ENCODE measurements at regions not wholly inside any gene's neighbourhood (a gene's known extent, or its start where the extent isn't known, plus 50 kb on each side); places are given as distances from the start of the nearest gene placed in this dataset.
"Not testable (repeated sequence)": the region's sequence is repeated elsewhere in the genome, so short reads cannot be mapped to it uniquely, and the experiment has no call there.

DNA sequence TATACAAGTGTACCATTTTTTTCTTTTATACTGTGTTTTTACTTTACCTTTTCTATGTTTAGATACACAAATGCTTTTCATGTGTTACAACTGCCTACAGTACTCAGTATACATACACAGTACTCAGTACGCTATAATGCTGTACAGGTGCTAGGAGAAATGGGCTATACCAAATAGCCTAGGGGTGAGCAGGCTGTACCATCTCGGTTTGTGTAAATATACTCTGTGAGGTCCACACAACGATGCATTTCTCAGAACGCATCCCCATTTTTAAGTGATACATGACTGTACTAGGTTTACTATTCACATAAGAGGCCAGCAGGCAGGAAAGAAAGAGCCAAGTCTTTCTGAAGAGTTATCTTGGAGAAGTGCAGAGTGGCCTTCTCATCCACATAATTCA lies 426.4 kb upstream of the MTPN start:
- no peak for DNase-seq

DNA sequence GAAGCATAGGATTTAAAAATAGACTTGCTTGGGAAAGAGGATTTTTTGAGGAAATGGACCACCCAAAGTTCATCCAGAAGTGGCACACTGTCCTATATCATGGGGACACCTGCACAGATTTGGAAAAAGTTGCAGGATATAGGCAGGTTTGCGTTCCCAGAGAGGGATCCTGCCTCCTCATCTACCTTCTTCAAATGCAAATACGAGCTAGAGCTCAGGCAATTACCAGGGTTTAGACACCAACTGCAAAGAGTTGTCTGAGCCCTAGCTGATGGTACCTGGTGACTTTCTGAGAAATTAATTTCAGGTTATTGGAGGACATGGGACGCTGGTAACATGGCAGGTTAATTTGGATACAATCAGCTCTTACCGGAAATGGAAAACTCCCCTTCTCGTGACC lies 423.7 kb upstream of the MTPN start:
- DNase-seq: no peak

DNA sequence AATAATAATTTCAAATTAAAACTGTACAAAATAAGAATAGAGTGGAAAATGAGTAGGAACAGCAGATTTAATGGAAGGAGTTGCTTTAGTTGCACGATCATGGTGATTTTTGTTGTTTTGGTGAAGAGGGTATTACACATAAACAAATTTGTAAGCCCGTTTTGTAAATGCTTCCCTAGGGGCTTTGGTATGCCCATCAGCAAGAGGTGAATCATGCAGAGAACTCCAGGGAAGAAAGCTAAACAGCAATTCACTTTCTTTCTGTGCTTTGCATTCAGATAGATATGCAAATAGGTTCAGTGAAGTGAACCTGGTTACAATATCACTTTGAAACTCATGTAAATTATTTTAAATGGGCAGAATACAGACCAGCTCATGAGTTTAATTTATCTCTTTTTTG lies 422.2 kb upstream of the MTPN start:
- no peak for DNase-seq

DNA sequence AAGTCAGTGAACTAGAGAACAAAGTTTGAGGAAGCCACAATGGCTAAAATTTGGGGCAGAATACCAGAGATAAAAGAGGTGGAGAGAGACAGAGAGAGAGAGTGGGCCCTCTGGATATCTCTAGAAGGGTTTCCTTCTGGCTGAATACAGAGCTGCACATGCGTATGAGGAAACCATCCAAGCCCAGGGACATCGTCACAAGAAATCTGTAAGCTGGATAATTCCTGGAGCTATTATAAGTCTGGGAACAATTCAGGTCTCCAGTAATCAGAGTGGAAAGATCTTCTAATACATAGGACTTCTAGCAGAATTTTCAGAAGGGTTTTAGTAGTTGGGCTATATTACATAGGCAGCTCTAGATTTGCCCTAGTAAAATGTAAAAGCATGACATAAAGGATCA lies 415.7 kb upstream of the MTPN start:
- no peak for DNase-seq

DNA sequence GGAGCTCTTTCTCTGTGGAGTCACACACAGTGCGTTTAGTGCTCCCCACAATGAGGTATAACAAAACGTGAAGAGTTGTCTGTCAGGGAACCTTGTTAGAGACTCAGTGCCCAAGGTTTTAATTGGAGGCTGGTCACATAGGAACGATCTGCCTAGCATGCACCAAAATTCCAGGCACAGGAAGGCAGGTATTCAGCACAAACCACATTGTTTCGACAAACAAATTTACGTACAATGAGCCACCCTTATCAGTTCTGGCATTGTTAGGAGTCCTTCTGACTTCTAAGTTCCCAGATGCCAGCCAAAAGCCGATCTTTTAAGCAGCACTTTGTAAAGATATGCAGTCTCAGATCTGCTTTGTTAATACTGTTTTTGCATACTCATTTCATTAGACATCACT lies 414.2 kb upstream of the MTPN start:
- no peak for DNase-seq

DNA sequence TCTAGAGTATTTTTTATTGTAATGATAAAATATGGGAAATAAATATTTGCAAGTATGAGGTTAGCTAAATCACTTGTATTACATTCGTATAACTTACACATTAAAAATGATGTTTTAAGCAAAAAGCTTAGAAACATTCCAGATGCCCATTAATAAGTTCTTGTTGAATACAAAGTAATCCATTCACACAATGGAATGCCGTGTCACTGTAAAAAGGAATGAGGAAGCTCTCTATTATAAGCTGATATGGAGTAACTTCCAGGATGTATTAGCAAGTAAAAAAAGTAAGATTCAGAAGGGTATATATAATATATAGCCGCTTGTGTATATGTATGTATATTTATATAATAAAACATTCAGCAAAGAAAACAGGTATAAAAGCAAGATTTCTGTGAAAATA lies 412.8 kb upstream of the MTPN start:
- no peak for DNase-seq

DNA sequence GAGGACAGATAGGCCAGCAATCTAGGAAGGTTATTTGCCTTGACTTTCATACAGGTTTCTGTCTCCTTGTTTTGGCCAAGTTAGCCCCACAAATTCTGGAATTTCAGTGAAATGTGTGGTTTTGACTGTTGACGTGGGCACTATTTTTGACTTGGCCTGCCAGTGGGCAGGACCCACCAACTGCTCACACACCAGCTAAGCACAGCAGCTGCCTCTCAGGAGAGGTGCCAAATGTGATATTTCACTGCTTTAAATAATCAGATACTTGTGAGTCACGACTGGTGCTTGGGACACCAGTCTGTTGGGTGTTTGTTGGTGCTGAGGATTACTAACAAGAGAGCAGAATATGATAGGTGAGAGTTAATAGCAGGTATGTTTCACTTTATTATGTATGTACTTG lies 409.7 kb upstream of the MTPN start:
- no peak for DNase-seq

DNA sequence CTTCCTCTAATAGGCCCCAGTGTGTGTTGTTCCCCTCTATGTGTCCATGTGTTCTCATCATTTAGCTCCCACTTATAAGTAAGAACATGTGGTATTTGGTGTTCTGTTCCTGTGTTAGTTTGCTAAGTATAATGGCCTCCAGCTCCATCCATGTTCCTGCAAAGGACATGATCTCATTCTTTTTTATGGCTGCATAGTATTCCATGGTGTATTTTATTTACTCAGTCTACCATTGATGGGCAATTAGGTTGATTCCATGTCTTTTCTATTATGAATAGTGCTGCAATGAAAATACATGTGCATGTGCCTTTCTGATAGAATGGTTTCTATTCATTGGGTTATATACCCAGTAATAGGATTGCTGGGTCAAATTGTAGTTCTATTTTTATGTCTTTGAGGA lies 394.2 kb upstream of the MTPN start:
- not testable (repeated sequence) for DNase-seq

DNA sequence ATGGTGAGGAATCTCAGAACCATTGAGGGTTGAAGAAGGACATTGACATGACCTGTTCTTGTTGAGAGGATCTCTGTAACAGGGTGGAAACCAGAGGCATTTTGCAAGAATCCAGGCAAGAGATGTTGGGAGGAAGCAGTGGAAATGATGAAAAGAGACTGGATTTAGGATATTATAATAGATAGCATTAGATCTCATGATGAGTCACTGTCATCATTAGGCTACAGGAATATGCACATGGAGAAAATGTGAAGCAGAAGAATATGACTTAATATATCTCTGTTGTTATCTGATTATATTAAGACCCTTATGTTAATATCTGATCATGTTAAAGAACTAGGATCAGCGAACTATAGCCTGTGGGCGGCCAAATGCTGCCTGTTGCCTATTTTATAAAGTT lies 393.0 kb upstream of the MTPN start:
- DNase-seq: no peak

DNA sequence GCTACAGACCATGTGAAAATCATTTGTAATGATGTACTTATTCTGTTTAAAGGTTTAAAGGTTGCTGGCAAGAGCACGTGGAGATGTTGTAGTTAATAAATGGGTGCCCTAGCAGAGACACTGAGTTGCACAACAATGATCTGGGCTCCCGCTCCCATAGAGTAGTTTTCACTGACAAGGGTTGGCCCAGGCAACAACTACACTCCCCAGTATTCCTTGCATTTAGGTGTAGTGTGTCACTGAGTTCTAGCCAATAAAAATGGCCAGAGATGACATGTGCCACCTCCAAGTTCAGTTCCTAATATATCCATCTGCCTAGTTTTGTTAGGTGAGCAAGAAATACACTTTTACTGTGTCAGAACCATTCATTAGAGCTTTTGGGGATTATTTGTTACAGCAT lies 392.1 kb upstream of the MTPN start:
- no peak for DNase-seq

DNA sequence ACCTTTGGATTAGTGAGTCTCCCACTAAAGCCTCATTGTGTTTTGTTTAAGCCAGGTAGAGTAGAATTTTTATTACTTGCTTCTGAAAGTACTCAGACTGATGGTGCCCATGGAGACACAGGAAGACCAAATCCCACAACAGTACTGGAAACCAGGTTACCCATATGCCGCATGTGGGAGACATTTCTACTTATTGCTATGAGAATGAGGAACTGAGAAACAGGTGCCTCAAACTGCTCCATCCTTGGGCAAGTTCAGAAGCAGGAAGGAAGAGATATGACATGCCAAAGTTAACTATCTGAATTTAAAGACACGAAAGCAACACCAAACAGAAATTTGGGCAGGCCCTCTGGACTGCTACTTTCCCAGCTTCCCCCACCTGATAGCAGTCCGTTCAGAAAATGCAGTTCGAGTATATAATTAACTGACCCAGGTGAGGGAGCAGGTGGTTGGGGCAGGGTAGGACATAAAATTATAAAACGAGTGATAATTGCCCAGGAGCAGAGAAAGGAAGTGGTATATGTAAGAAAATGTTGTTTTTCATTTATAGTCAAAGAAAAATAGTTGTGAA lies 382.3 kb upstream of the MTPN start:
- no peak for DNase-seq

DNA sequence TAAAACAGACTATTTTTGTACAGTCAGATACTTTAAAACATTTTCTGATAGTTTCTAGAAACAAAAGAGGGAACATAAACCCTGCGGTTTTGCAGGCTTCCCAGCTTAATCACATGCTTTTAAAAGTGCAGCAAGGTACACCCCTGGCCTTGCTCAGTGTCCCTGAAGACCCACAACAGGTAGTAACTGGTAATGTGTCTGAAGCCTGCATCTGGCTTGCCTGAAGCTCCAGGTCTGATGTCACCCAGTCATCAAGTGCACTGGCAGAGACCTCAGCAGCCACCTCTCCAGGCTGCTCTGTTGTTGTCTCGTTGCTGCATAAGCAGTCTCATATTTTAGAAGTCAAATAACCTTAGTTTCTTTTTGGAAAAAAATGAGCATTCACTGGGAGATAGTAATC lies 376.1 kb upstream of the MTPN start:
- no peak for DNase-seq

DNA sequence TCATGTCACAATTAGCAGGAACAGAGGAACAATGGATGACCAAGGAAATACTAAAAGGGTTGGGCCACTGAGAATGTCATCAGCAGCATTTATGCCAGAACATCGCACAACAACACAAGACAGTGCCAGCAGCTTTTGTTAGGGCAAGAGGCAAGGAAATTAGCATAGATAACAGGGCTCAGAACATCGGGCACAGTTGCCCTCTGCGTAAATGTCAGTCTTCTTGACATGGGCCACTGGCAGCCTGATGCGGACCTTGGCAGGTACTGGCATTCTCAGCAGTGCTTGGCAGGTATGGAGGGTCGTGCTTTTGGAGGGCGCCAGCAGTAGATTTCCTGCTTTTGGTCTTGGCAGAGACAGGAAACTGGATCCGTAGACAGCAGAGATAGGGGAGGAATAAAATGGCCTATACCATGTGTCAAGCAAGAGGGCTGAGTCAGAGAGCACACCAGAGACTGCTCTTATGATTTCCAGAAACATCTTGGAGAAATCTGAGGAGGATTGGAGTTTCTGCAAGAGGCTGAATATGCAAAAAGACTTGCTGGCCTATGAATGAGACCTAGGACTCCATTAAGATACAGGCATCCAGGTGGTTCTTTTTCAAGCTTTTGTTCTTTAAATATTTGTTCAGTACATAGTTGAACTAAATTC lies 371.5 kb upstream of the MTPN start:
- DNase-seq: no peak

DNA sequence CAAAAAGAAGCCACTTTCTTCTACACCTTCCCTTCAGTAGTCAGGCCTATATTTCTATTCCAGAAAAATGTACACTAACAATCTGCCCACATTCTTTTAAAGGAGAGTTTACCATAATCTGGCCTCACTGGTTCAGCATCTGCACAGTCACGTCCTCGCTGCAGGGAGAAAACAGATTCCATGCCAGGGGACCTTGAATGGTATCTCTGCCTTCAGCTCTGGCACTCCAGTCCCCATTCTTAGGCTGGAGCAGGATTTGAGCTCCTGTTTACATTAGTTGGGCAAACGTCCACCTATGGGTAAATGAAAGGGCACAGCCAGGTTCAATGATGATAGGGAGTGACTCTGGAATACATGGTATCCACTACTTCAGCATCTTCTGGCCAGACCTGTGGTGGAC lies 371.0 kb upstream of the MTPN start:
- no peak for DNase-seq

DNA sequence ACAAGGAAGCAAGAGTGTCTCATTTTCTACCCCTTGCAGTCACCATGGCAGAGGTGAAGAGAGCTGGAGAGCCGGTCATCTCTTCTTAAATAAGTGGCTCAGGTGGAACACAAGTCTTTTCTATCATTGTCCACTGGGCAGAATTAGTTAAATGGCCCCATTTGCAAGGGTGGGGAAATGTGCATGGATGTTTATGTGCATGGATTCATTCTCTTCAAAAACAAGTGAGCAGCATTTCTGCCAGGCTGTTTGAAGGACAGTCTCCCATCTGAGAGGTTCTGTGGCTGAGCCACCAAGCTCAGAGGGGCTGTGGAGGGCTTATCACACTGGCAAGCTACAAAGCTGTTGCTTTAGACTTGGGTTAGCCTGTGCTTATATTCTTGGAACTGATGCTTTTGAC lies 370.3 kb upstream of the MTPN start:
- DNase-seq: no peak

DNA sequence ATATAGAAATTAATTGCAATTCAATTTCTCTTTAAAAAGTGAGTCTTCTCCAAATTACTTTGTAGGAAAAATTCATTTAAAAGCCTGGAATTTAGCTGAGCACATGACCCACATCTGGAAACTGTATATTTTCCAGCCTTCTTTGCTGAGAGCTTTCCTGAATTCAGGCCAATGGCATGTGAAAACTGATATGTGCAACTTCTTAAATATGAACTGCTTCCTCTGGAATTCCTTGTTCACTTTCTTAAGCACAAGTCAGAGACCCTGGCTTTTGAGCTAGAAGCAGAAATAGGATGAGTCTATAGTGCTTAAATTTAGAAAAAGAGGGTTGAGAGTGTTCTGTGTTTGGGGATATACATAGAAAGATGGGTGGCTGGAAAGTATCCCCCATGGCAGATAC lies 365.1 kb upstream of the MTPN start:
- no peak for DNase-seq

DNA sequence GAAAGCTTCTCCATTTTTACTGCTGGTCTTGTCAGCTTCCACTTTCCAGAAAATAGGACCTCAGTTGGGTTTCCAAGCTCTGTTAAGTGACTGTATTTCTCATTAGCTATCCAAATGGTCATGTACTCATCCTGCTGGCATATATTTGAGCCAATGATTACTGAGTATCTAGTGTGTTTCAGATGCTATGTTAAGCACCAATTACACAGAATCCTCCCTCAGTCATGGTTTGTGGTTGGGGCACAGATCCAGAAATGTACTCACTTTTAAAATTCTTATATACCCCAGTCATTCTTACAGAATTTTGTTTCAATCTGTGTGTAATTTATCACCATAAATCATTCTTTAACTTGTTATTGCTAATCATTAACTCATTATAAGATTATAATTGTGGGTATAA lies 362.3 kb upstream of the MTPN start:
- no peak for DNase-seq

DNA sequence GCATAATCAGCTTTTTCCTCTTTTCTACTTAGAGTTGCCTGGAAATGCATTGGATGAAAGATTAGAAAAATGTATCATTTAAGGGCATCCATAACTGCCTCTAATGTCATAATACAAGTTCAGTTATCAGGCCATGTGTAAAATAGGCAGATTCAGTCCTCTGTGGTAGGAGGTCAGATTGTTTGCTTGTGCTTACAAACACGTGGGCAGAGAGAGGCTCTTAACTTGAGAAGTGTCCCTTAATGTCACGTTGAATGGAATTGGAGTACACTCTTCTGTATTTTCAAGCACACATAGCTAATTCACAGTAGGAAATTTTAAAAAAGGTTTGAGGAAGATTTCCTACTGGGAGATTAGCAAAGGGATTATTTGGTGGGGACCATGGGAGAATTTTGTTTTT lies 359.8 kb upstream of the MTPN start:
- DNase-seq: no peak

DNA sequence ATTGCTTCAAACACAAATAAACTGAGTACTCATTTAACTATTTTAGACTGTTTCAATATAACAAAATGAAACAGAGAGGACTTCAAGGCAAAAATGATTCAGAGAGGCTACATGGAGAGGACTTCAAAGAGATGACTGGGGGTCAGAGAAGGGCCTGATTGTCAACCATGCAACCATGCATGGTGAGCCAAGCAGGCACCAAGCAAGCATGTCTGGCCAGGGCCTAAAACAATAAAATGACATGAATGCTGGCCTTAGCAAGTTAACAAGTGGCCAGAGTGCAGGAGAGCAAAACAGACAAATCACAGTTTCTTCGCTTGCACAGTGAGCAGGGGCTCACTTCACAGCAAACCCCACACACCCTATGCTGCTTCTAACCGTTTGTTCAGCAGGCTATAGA lies 356.5 kb upstream of the MTPN start:
- no peak for DNase-seq

DNA sequence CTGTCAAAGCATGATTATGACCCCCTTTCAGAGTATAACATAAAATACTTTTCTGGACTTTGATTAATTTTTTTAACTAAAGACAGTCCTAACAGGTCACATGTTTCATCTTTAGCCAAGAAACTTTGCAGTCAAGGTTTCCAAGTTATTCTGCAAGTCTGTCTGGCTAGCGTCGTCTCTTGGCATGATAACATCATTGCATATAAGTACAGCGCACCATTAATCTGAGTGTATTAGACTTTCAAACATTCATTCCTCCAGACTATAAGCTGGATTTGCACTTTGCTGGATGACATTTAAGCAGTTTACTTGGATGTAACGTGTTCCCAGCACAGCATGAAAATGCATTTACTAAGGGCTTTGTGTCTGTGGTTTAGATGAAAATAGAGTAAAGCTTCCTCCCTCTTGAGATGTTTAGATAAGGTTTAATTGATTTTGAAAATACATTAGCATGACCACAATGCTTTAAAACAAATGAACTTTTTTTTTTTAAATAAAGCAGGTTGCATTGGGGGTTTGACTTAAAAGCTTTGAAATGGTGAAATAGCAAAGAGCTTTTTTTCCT lies 349.0 kb upstream of the MTPN start:
- no peak for DNase-seq

DNA sequence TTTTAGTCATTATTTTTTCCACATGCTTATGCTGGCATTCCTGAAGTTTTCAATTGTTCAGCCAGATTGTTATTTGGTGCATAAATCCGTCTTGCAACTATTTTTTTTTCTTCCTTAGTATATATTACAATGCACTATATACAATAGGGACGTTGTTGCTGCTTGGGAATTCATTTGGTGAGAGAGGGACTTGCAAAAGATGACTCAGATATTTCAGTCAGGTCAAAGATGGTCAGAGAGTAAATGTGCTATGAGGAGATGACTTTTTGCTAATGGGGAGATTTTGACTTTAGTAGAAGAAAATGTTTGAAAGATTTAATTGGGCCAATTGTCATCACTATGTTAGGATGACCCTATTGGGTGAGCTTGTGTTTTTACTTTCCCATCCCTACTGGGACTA lies 348.4 kb upstream of the MTPN start:
- no peak for DNase-seq

DNA sequence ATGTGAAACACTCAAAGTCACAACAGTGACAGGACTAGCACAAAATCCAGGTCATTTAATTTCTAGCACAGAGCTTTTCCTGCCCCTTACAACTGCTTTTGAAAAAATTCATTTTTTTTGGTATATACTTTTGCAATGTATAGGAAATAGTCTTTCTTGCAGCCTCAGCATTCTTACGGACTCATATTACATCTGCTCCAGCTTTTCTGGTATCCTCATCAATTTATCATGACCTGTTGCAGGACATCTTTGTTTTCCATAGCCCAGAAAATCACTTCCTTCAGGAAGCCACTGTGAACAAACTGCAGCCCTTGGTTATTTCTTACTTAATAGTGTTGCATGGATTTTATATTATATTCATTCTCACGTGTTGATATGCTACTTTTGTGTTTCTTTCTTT lies 347.9 kb upstream of the MTPN start:
- no peak for DNase-seq

DNA sequence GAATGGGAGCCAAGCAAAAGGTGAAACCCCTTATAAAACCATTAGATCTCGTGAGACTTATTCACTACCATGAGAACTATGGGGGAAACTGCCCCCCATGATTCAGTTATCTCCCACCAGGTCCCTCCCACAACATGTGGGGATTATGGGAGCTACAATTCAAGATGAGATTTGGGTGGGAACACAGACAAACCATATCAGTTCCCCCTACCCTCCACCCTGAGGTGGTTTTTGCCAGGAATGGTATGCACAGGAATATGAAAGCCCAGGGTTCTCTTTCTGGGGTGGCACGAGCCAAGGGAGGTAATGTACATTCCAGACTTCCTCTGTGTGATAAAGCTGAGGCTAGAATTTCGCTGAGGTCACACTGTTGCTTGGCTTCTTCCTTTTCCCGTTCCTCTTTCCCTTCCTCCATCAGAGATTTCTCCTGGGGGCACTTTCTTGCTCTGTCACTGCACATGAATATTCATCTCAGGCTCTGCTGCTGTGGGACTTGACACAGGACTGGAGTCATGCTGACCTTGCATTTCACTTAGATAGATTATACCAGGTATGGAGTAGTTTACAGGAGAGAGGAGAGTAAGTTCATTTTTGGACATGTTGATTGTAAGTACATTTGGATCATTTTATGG lies 347.0 kb upstream of the MTPN start:
- no peak for DNase-seq

DNA sequence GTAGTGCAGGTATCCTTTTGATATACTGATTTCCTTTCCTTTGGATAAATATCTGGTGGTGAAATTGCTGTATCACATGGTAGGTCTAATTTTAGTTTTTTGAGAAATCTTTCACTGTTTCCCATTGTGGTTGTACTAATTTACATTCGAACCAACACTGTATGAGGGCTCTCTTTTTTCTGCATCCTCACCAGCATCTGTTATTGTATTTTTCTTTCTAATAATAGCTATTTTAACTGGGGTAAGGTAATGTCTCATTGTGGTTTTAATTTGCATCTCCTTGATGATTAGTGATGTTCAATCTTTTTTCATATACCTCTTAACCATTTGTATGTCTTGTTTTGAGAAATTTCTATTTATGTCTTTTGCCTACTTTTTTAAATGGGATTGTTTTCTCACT lies 335.4 kb upstream of the MTPN start:
- DNase-seq: no peak

DNA sequence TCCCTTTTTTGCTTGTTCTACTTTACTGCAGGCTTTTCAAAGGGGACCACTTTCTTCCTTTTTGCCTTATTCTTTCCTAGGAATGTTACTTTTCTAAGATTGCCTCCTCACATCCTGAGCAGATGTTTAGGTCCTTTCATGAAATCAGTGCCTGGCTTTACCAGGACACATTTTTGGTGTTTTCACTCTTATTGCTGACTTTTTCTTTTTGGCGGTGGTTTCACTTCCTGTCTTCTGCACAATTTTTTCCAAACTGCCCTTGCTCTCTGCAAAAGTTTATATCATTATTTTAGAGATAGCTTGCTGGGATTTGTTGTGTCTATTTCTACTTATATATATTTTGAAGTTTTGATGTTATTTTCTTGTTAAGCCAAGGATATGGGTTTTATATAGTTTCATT lies 332.2 kb upstream of the MTPN start:
- no peak for DNase-seq

Data from NCI-H446 treated with DMSO at 0.1 percent for 48 hours (cell line).